ENCODE measurements at regions not wholly inside any gene's neighbourhood (a gene's known extent, or its start where the extent isn't known, plus 50 kb on each side); places are given as distances from the start of the nearest gene placed in this dataset.

GRCh38 chr3:162073422-162073975 lies 576.9 kb downstream of the OTOL1 start:
- Histone ChIP-seq H3K4me2 (ENCODE audit: low read length) (no peak overlapping the region), H3K36me3 (ENCODE audit: insufficient read depth, low read length) (no peaks in the 10 kb centered on the region), H3K27me3 (ENCODE audit: insufficient read depth, low read length) (no peaks in the 10 kb centered on the region), H3K9ac (ENCODE audit: low read length) (no peak overlapping the region), H4K20me1 (ENCODE audit: insufficient read depth, low read length) (no peaks in the 10 kb centered on the region), H3K27ac (ENCODE audit: low read depth, low read length) (no peak overlapping the region), H3K4me1 (ENCODE audit: insufficient read depth, low read length) (no peaks in the 10 kb centered on the region), H3K4me3 (ENCODE audit: insufficient read depth, low read depth, low read length) (no peak overlapping the region), H3K79me2 (ENCODE audit: insufficient read depth, low read length) (no peaks in the 10 kb centered on the region), H2AFZ (ENCODE audit: low read depth, low read length) (no peak overlapping the region), H3K9me3 (ENCODE audit: insufficient read depth, low read depth, low read length) (no peaks in the 10 kb centered on the region)
- Mint-ChIP-seq H3K27me3 (ENCODE audit: low read depth, unreplicated experiment) (no peaks in the 10 kb centered on the region), H3K27ac (ENCODE audit: unreplicated experiment) (no peak overlapping the region), H3K9me3 (ENCODE audit: unreplicated experiment) (no peaks in the 10 kb centered on the region), H3K4me3 (ENCODE audit: unreplicated experiment) (no peak overlapping the region), H3K4me1 (ENCODE audit: low read depth, unreplicated experiment) (no peaks in the 10 kb centered on the region), H3K36me3 (ENCODE audit: low read depth, unreplicated experiment) (no peaks in the 10 kb centered on the region)
- TF ChIP-seq EZH2 (IDR thresholded peaks at IDR 0.05; ENCODE audit: insufficient read depth, low read length) (no peak), CTCF (IDR thresholded peaks at IDR 0.05; ENCODE audit: insufficient read depth, low read depth, low read length) (no peak)
- FAIRE-seq (no peak), DNase-seq (ENCODE audit: low read depth) (no peak)

- Mint-ChIP-seq H3K4me1 (ENCODE audit: low read depth, unreplicated experiment) (no peaks in the 10 kb centered on the region), H3K27ac (ENCODE audit: unreplicated experiment) (no peak overlapping the region), H3K4me3 (ENCODE audit: unreplicated experiment) (no peak overlapping the region), H3K27me3 (ENCODE audit: low read depth, unreplicated experiment) (no peaks in the 10 kb centered on the region), H3K9me3 (ENCODE audit: unreplicated experiment) (no peaks in the 10 kb centered on the region), H3K36me3 (ENCODE audit: low read depth, unreplicated experiment) (no peaks in the 10 kb centered on the region)
- no peaks in the 10 kb centered on the region for H4K20me1 ChIP-seq (ENCODE audit: insufficient read depth, low read length)
- DNase-seq (ENCODE audit: low read depth) (no peak), FAIRE-seq (no peak)
- no peak overlapping the region for H3K4me3 ChIP-seq (ENCODE audit: insufficient read depth, low read depth, low read length)
- no peaks in the 10 kb centered on the region for H3K4me1 ChIP-seq (ENCODE audit: insufficient read depth, low read length)
- H3K36me3 ChIP-seq (ENCODE audit: insufficient read depth, low read length) = no peaks in the 10 kb centered on the region
- no peak overlapping the region for H3K4me2 ChIP-seq (ENCODE audit: low read length)
- no peak overlapping the region for H3K9ac ChIP-seq (ENCODE audit: low read length)
- TF ChIP-seq EZH2 (IDR thresholded peaks at IDR 0.05; ENCODE audit: insufficient read depth, low read length) (no peak), CTCF (IDR thresholded peaks at IDR 0.05; ENCODE audit: insufficient read depth, low read depth, low read length) (no peak)
- no peaks in the 10 kb centered on the region for H3K79me2 ChIP-seq (ENCODE audit: insufficient read depth, low read length)
- no peaks in the 10 kb centered on the region for H3K27me3 ChIP-seq (ENCODE audit: insufficient read depth, low read length)
- no peak overlapping the region for H2AFZ ChIP-seq (ENCODE audit: low read depth, low read length)
- no peak overlapping the region for H3K27ac ChIP-seq (ENCODE audit: low read depth, low read length)
- no peaks in the 10 kb centered on the region for H3K9me3 ChIP-seq (ENCODE audit: insufficient read depth, low read depth, low read length)
These were observed 580.5 kb downstream of the OTOL1 start for GRCh38 chr3:162077108-162077507.

GRCh38 chr3:162082516-162082915 lies 585.9 kb downstream of the OTOL1 start:
- Histone ChIP-seq H3K79me2 (ENCODE audit: insufficient read depth, low read length) (no peaks in the 10 kb centered on the region), H3K4me2 (ENCODE audit: low read length) (no peak overlapping the region), H4K20me1 (ENCODE audit: insufficient read depth, low read length) (no peaks in the 10 kb centered on the region), H3K4me3 (ENCODE audit: insufficient read depth, low read depth, low read length) (no peak overlapping the region), H3K36me3 (ENCODE audit: insufficient read depth, low read length) (no peaks in the 10 kb centered on the region), H3K27ac (ENCODE audit: low read depth, low read length) (no peak overlapping the region), H3K9ac (ENCODE audit: low read length) (no peak overlapping the region), H3K27me3 (ENCODE audit: insufficient read depth, low read length) (no peaks in the 10 kb centered on the region), H2AFZ (ENCODE audit: low read depth, low read length) (no peak overlapping the region), H3K9me3 (ENCODE audit: insufficient read depth, low read depth, low read length) (no peaks in the 10 kb centered on the region), H3K4me1 (ENCODE audit: insufficient read depth, low read length) (no peaks in the 10 kb centered on the region)
- Mint-ChIP-seq H3K9me3 (ENCODE audit: unreplicated experiment) (no peaks in the 10 kb centered on the region), H3K4me3 (ENCODE audit: unreplicated experiment) (no peak overlapping the region), H3K36me3 (ENCODE audit: low read depth, unreplicated experiment) (no peaks in the 10 kb centered on the region), H3K27me3 (ENCODE audit: low read depth, unreplicated experiment) (no peaks in the 10 kb centered on the region), H3K4me1 (ENCODE audit: low read depth, unreplicated experiment) (no peaks in the 10 kb centered on the region), H3K27ac (ENCODE audit: unreplicated experiment) (no peak overlapping the region)
- DNase-seq (ENCODE audit: low read depth) (no peak), FAIRE-seq (no peak)
- TF ChIP-seq CTCF (IDR thresholded peaks at IDR 0.05; ENCODE audit: insufficient read depth, low read depth, low read length) (no peak), EZH2 (IDR thresholded peaks at IDR 0.05; ENCODE audit: insufficient read depth, low read length) (no peak)
